ENCODE measurements at regions not wholly inside any gene's neighbourhood (a gene's known extent, or its start where the extent isn't known, plus 50 kb on each side); places are given as distances from the start of the nearest gene placed in this dataset.

- in situ Hi-C loops (cut with HindIII; ENCODE audit: low sequenced_read_pairs) = no loop called here
- no peak for TF ChIP-seq CTCF (IDR thresholded peaks at IDR 0.05; ENCODE audit: low read depth, low read length)
- no peak overlapping the region for H3K4me3 ChIP-seq (ENCODE audit: low read depth, low read length)
- no peak for DNase-seq (ENCODE audit: low read depth, low spot score)
Measured at GRCh38 chr3:89619263-89619662, 511.8 kb downstream of the EPHA3 start.

GRCh38 chr3:89622063-89622700 lies 514.8 kb downstream of the EPHA3 start:
- in situ Hi-C loops (cut with HindIII; ENCODE audit: low sequenced_read_pairs) = no loop called here
- TF ChIP-seq CTCF (IDR thresholded peaks at IDR 0.05; ENCODE audit: low read depth, low read length) = no peak

GRCh38 chr3:89624494-89624893 lies 517.1 kb downstream of the EPHA3 start:
- no peak for DNase-seq (ENCODE audit: low read depth, low spot score)
- in situ Hi-C loops (cut with HindIII; ENCODE audit: low sequenced_read_pairs) = no loop called here
- no peak for TF ChIP-seq CTCF (IDR thresholded peaks at IDR 0.05; ENCODE audit: low read depth, low read length)
- H3K4me3 ChIP-seq (ENCODE audit: low read depth, low read length) = no peak overlapping the region

More at GRCh38 chr3:89622063-89622700, 514.8 kb downstream of the EPHA3 start:
- DNase-seq (ENCODE audit: low read depth, low spot score) = no peak
- H3K4me3 ChIP-seq (ENCODE audit: low read depth, low read length) = no peak overlapping the region

- H3K4me3 ChIP-seq (ENCODE audit: low read depth, low read length) = no peak overlapping the region
- in situ Hi-C loops (cut with HindIII; ENCODE audit: low sequenced_read_pairs) = no loop called here
- TF ChIP-seq CTCF (IDR thresholded peaks at IDR 0.05; ENCODE audit: low read depth, low read length) = no peak
- no peak for DNase-seq (ENCODE audit: low read depth, low spot score)
Measured at GRCh38 chr3:89625945-89626344, 518.5 kb downstream of the EPHA3 start.

- TF ChIP-seq CTCF (IDR thresholded peaks at IDR 0.05; ENCODE audit: low read depth, low read length) = no peak
- in situ Hi-C loops (cut with HindIII; ENCODE audit: low sequenced_read_pairs) = no loop called here
- no peak for DNase-seq (ENCODE audit: low read depth, low spot score)
Measured at GRCh38 chr3:89628856-89629670, 521.6 kb downstream of the EPHA3 start.

GRCh38 chr3:89635137-89635536 lies 527.7 kb downstream of the EPHA3 start:
- in situ Hi-C loops (cut with HindIII; ENCODE audit: low sequenced_read_pairs) = no loop called here
- no peak overlapping the region for H3K4me3 ChIP-seq (ENCODE audit: low read depth, low read length)
- no peak for TF ChIP-seq CTCF (IDR thresholded peaks at IDR 0.05; ENCODE audit: low read depth, low read length)
- DNase-seq (ENCODE audit: low read depth, low spot score) = no peak

More at GRCh38 chr3:89628856-89629670, 521.6 kb downstream of the EPHA3 start:
- H3K4me3 ChIP-seq (ENCODE audit: low read depth, low read length) = no peak overlapping the region

All from astrocyte of the spinal cord (primary cell).